Vagina (tissue), 2 donors: ENCODE measurements at regions not wholly inside any gene's neighbourhood (a gene's known extent, or its start where the extent isn't known, plus 50 kb on each side); places are given as distances from the start of the nearest gene placed in this dataset.

Source experiments
- CTCF ChIP-seq, 3 experiments: fragments of 450-650 bp in 2 of 3; fragments of 200-600 bp in 1 of 3; sonication (generic) in 1 of 3; IDR thresholded peaks; one replicate each; pipeline ENCODE4 v1.5.1; 2017 to 2019; ENCODE audit warnings: antibody characterized with exemption in 3 of 3, mild to moderate bottlenecking in 2 of 3, moderate library complexity in 2 of 3
- POLR2AphosphoS5 ChIP-seq, 2 donors: sonication (generic); formaldehyde crosslinking; IDR thresholded peaks; one replicate each; pipeline ENCODE4 v1.9.0; 2017; ENCODE audit warnings: antibody characterized with exemption in 2 of 2, mild to moderate bottlenecking in 2 of 2, low read depth in 1 of 2; ENCODE audit not compliant: insufficient read depth in 1 of 2

- no peak for TF ChIP-seq POLR2AphosphoS5 (IDR thresholded peaks at IDR 0.05; ENCODE audit: insufficient read depth in 1 of 2, low read depth in 1 of 2)
- TF ChIP-seq CTCF (IDR thresholded peaks at IDR 0.05): no peak
Observed at GRCh38 chr5:7329141-7329540, 66.8 kb upstream of the ADCY2 start.
